ENCODE measurements at regions not wholly inside any gene's neighbourhood (a gene's known extent, or its start where the extent isn't known, plus 50 kb on each side); places are given as distances from the start of the nearest gene placed in this dataset.

- TF ChIP-seq, protein P1, sequence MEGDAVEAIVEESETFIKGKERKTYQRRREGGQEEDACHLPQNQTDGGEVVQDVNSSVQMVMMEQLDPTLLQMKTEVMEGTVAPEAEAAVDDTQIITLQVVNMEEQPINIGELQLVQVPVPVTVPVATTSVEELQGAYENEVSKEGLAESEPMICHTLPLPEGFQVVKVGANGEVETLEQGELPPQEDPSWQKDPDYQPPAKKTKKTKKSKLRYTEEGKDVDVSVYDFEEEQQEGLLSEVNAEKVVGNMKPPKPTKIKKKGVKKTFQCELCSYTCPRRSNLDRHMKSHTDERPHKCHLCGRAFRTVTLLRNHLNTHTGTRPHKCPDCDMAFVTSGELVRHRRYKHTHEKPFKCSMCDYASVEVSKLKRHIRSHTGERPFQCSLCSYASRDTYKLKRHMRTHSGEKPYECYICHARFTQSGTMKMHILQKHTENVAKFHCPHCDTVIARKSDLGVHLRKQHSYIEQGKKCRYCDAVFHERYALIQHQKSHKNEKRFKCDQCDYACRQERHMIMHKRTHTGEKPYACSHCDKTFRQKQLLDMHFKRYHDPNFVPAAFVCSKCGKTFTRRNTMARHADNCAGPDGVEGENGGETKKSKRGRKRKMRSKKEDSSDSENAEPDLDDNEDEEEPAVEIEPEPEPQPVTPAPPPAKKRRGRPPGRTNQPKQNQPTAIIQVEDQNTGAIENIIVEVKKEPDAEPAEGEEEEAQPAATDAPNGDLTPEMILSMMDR (IDR thresholded peaks at IDR 0.05 in 8 of 11, conservative IDR thresholded peaks at IDR 0.05 in 3 of 11): no peak
- no peak for TF ChIP-seq POLR2A (IDR thresholded peaks at IDR 0.05)
- no peak for TF ChIP-seq POLR2AphosphoS5 (IDR thresholded peaks at IDR 0.05)
These were observed 282.1 kb upstream of the BMP2 start for GRCh38 chr20:6485351-6485750.

All from spleen (tissue), 7 donors.